Activated CD4-positive, alpha-beta T cell treated with anti-CD3 and anti-CD28 coated beads for 4 hours (primary cell): ENCODE measurements at regions not wholly inside any gene's neighbourhood (a gene's known extent, or its start where the extent isn't known, plus 50 kb on each side); places are given as distances from the start of the nearest gene placed in this dataset.

Experiments
- DNase-seq, 2 donors: peaks; one replicate each; pipeline ENCODE4 v3.0.0-alpha.2; 2020

DNA sequence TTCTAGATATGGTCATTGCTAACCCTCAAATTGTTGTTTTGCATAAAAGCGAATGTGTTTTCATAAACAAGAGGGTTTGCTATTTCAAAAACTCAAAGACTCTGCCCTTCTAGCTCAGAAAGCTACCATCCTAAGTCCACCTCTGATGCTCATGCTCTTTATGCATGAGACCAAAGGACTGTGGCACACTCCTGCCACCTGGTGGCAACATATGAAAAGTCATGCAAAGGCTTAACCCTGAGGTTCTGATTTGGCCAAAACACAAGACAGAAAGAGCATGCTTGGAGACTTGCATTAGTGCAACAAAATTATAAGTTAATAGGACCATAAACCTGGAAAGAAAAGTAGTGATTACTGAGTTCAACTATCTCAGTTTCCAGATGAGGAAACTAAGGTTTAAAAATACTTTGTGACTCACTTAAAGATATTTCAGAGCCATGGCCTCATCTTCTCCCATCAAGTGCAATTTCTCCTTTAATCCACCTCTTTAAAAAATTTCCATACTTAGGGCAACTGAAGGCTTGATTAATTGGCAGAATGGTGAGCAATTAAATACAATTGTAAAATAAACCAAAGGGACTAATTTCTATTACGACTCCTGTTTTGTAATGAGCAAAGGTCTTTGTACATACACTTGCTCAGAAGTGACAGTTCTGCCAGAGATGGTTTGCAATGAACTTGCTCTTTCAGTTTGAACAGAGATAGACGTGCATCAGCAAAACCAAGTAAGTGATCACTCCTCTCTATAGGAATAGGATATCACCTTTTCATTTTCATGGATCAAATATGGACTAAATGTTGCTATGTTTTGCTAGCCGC is 110.7 kb upstream of the RAD23B start:
- DNase-seq, result peak; percentile 28 to 53

- DNase-seq, result no peak
These were observed 110.1 kb upstream of the RAD23B start for GRCh38 chr9:107172979-107173347.

DNA sequence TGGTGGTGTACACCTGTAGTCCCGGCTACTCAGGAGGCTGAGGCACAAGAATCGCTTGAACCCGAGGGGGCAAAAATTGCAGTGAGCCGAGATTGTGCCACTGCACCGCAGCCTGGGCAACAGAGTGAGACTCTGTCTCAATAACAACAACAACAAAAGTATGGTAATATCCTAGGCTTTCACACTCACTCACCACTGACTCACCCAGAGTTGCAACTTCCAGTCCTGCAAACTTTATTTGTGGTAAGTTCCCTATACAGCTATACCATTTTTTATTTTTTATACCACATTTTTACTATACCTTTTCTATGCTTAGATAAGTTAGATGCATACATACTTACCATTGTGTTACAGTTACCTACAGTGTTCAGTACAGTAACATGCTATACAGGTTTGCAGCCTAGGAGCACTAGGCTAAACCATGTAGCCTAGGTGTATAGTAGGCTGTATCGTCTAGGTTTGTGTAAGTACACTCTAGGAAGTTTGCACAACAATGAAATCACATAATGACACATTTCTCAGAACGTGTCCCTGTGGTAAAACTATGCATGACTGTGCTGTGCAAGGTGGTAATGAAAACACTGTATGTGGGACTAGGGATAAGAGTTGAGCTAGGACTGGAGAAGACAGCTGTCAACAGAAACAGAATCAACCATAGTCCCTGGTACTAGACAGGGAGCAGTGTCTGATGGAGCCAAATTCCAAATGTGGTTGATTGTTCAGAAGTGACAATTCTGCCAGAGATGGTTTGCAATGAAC is 109.5 kb upstream of the RAD23B start:
- no peak for DNase-seq

DNA sequence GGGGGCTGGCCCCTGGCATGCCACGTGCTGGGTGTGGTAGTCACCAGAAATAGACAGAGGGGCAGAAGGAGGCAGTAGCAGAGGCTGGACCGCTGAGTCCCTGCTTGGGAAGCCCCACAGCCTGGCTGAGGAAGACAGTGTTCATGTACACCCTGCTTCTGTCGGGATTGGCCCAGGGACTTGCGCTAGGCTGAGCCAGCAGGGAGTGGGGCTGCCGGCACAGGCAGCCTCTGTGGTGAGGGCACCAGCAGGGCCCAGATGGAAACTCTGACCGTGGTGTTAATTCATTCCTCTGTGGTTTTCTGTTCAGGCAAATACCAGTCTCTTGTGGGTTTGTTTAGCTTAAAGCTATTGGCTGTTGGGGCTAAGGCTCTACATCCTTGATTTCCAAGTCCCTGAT is 108.6 kb upstream of the RAD23B start:
- DNase-seq, result no peak

DNA sequence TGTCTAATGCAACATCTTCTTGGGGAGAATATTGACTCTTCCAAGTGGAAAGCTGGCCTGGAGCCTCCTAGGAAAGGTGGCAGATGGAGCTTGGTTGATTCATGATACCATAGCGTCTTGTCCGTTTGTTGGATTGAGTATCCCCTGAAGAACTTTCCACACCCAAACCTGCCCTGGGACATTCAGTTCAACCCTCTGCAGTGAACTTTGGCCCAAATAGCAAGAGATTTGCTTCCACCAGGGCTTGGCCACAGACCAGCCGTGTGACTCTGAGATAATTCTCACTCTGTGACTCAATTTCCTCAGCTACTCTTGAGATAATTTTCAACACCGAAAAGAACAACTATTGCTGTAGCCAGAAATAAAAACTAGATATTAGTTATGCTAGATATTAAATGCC is 108.0 kb upstream of the RAD23B start:
- no peak for DNase-seq

- DNase-seq, result no peak
These were observed 107.2 kb upstream of the RAD23B start for GRCh38 chr9:107175816-107176435.

DNA sequence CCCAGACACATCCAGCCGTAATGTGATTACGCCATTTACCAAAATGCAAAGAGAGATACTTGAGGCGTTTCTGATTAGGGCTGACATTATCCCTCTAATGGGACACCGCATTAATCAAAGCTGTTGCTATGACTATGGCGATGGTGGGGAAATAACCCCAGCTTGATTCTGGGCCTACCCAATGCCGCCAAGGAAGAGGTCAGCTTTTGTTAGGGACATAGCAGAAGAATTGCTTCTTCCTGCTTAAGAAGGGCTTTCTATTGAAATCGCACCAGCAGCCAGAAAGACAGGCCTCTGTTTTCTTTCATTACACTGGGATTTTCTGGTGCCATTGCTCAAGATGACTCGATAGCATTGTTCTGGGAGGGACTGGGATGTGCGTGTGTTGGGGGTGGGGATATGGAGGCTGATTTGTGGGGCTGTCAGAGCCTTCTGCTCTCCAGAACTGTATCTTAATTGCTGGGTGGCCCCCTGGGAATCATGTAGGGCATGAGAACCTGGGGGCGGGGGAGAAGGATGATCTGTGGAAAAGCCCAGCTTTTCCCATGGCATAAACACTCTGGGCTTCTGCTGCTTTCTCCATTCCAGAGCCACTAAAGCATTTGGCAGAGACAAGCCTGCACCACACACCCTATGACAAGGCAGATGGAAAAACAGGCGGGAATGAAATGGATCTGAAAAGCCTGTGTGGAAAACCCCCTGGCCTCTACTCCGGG is 106.5 kb upstream of the RAD23B start:
- DNase-seq, result no peak

GRCh38 chr9:107177243-107177839 is 105.7 kb upstream of the RAD23B start:
- no peak for DNase-seq

- DNase-seq, result no peak
These were observed 105.2 kb upstream of the RAD23B start for GRCh38 chr9:107177857-107178256.

DNA sequence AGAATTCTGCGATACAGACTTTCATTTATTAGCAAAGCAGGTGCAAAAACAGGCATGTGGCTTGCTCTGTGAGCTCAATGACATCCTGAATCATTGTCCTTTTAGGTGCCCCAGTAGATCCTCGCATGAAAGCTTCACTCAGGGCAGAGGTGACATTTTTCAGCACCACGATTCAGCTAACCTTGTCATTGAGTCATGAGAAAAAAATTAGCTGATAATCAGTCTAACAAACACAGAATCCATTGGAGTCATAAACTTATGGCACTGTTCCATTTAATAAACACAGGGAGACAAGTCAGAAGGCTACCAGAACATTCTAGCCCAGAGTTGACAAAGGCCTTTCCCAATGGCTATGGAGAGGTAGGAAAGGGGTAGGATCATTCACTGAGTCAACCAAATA is 104.8 kb upstream of the RAD23B start:
- no peak for DNase-seq

DNA sequence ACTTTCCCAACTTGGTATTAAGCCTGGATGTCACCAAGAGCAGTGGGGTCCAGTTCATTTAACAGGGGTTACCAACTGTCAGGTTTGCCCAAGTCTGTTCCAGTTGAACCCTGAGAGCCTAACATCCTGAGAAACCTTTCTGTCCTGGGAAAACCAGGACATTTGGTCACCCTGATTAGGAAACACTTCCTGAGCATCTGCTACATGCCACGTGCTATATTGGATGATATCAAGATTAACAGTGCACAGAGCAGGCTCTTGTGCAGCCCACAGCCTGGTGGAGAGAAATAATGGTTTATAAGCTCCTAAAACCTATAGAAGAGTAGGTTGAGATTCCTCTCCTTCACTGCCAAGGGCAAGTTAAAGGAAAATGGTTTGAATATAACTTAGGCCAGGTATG is 102.9 kb upstream of the RAD23B start:
- DNase-seq, result no peak

DNA sequence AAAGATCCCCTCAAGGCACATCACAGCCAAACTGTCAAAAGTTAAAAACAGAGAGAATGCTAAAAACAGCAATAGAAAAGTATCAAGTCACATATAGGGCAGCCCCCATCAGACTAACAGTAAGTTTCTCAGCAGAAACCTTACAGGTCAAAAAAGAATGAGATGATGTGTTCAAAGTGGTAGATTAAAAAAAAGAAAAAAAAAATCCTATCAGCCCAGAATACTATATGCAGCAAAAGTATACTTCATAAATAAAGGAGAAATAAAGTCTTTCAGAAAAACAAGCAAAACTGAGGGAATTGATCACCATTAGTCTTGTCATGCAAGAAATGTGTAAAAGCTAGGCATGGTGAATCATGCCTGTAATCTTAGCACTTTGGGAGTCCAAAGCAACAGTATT is 99.9 kb upstream of the RAD23B start:
- DNase-seq, result no peak

GRCh38 chr9:107188376-107188775 is 94.7 kb upstream of the RAD23B start:
- DNase-seq, result no peak

- no peak for DNase-seq
These were observed 92.8 kb upstream of the RAD23B start for GRCh38 chr9:107190061-107190935.

DNA sequence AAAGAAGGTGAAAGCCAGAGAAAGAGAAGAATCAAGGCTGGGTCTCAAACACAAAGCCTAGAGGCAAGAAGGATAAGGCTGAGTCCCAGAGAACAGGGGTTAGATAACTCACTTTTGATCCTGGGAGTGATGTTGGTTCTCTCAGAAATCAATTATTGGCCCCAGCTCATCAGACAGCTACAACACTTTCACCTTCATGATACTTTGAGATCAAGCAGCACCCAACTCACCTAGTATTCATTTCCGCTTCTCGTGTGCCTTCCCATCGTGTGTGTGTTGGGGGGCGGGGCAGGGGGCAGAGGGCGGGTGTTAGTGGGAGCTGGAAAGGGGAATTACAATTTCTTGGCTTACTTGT is 92.2 kb upstream of the RAD23B start:
- no peak for DNase-seq

- no peak for DNase-seq
These were observed 89.8 kb upstream of the RAD23B start for GRCh38 chr9:107193251-107193650.

DNA sequence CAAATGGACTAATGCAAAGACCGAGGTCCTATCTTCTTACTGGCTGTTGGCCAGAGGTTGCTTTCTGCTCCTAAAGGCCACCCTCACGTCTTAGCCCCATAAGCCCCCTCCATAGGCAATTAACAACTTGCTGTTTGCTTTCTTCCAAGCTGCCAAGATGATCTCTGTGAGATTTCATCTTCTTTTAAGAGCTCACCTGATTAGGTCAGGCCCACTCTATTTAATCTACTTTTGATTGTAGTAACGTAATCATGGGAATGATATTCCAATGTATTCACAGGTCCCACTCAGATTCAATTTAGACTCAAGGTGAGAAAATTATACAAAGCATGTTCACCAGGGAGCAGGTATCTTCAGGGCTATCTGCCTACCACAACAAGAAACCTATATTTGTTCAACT is 84.4 kb upstream of the RAD23B start:
- no peak for DNase-seq

GRCh38 chr9:107208121-107208520 is 75.0 kb upstream of the RAD23B start:
- no peak for DNase-seq

GRCh38 chr9:107210775-107211174 is 72.3 kb upstream of the RAD23B start:
- no peak for DNase-seq

DNA sequence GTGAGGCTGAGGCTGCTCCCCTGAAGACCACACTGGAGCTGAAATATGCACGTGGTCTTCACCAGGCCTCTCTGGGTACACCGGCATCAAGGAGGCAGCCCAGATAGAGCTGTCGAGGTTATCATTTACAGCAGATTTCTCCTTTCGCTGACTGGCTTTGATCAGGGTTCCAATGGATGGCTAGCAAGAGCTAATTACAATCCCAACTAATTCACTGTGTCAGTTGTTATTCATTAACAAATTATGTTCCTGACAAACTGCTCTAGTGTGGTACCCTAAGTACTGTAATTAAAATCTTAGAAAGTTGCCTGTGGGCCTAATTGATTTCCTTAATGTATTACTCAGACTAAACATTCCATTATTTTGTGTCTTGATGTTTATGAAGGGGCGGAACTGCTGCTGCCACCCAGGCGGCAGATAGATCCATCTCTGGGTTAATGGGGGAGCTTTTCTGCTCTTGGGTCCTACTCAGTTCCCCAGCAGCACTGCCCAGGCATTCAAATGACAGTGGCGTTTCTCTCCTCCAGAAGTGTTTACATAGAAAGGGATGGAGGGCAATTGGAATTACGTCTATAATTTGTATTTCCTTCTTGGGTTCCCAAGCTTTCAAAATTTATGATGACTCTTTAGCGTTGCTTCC is 71.7 kb upstream of the RAD23B start:
- DNase-seq, result no peak

- DNase-seq, result no peak
These were observed 70.5 kb upstream of the RAD23B start for GRCh38 chr9:107212613-107213012.

DNA sequence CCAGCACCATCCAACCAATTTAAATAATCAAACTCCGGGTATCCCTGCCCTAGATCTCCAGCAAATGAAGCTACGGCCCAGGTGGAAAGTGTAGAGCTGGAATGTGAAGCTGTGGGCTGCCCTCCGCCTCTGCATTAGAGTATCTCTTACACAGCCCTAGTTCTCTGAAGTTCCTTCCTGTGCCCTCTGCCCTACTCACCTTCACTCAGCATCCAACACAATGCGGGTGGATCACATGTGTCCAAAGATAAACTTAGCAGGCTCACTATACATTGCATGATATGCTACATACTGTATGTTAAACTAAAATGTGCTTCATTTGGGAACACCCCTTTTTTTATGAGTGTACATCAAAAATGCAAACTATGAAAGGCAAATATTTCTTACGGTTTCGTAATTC is 70.0 kb upstream of the RAD23B start:
- DNase-seq, result no peak
